OCI-LY3 (cell line): ENCODE measurements at regions not wholly inside any gene's neighbourhood (a gene's known extent, or its start where the extent isn't known, plus 50 kb on each side); places are given as distances from the start of the nearest gene placed in this dataset.

Experiments
- H2AFZ ChIP-seq: fragments of 200-600, 300-600 bp; shearing (Covaris generic); 2 replicates; pipeline ENCODE4 v1.6.0; 2014; ENCODE audit warnings: antibody characterized with exemption, low read depth, low read length
- H3K27ac ChIP-seq: fragments of 200-600, 300-600 bp; sonication (generic); 2 replicates; pipeline ENCODE4 v1.5.1; 2014; ENCODE audit warnings: mild to moderate bottlenecking, low read length, moderate library complexity, mixed read lengths
- H3K27me3 ChIP-seq: fragments of 200-600, 300-600 bp; sonication (generic); 2 replicates; pipeline ENCODE4 v1.6.1; 2014; ENCODE audit warnings: low read depth, low read length, mixed read lengths
- H3K36me3 ChIP-seq: fragments of 200-600, 300-600 bp; sonication (generic); replicated peaks from 2 replicates; pipeline ENCODE3; 2014; ENCODE audit warnings: low read depth, low read length, mixed read lengths
- H3K4me1 ChIP-seq: fragments of 300-600, 200-600 bp; sonication (generic); 2 replicates; pipeline ENCODE4 v1.6.1; 2014; ENCODE audit warnings: low read length, mixed read lengths
- H3K4me2 ChIP-seq: fragments of 200-600, 300-600 bp; sonication (generic); 2 replicates; pipeline ENCODE4 v1.6.1; 2014; ENCODE audit warnings: low read length, mixed read lengths
- H3K4me3 ChIP-seq: fragments of 300-600, 200-600 bp; sonication (generic); 2 replicates; pipeline ENCODE4 v1.5.1; 2014; ENCODE audit warnings: antibody characterized with exemption, mild to moderate bottlenecking, low read length, moderate library complexity
- H3K79me2 ChIP-seq: fragments of 300-600, 200-600 bp; shearing (Covaris generic); 2 replicates; pipeline ENCODE4 v1.6.1; 2014; ENCODE audit warnings: mild to moderate bottlenecking, low read length, mixed read lengths
- H3K9ac ChIP-seq: fragments of 300-600, 200-600 bp; shearing (Covaris generic); 2 replicates; pipeline ENCODE4 v1.6.0; 2014; ENCODE audit warnings: mild to moderate bottlenecking, low read length, moderate library complexity
- H3K9me3 ChIP-seq: fragments of 200-600, 300-600 bp; shearing (Covaris generic); 2 replicates; pipeline ENCODE4 v1.6.1; 2014; ENCODE audit warnings: low read length, mixed read lengths; ENCODE audit not compliant: insufficient read depth
- H4K20me1 ChIP-seq: fragments of 200-600, 300-600 bp; sonication (generic); 2 replicates; pipeline ENCODE4 v1.6.1; 2016; ENCODE audit warnings: low read length, mixed read lengths; ENCODE audit not compliant: insufficient read depth
- EZH2phosphoT487 ChIP-seq: fragments of 200-600 bp; shearing (Covaris generic); IDR thresholded peaks from 2 replicates; pipeline ENCODE4 v1.6.1; 2018; ENCODE audit warnings: antibody characterized with exemption, mixed run types, low read depth
- TF ChIP-seq, protein P1 (sequence below): fragments of 200-600, 300-600 bp; sonication (generic); IDR thresholded peaks from 2 replicates; pipeline ENCODE4 v1.5.1; 2014; ENCODE audit warnings: antibody characterized with exemption, low read length, low read depth

DNA sequence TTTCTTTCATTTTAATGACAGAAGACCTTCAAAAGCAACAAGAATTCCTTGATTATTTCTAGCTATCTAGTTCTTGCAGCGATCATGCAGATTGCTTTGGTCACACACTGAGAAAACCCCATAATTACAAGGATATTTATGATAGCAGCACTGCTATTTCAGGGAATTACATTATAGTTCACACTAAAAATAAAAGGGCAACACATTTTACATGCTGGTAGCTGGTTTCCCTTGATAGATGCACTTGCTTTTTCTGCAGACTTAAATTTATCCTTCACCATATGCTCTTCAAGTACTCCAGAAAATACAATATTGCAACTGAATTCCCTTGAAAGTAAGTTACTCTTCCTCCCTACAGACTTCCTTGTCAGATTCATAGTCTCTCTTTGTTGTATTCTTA is 751.1 kb downstream of the CCDC85A start:
- no peak overlapping the region for H3K4me2 ChIP-seq
- no peaks in the 10 kb centered on the region for H3K36me3 ChIP-seq
- no peak overlapping the region for H3K9ac ChIP-seq
- H4K20me1 ChIP-seq = no peaks in the 10 kb centered on the region
- H3K27me3 ChIP-seq = no peaks in the 10 kb centered on the region
- H3K79me2 ChIP-seq = no peaks in the 10 kb centered on the region
- TF ChIP-seq EZH2phosphoT487 = no peak
- TF ChIP-seq, protein P1, sequence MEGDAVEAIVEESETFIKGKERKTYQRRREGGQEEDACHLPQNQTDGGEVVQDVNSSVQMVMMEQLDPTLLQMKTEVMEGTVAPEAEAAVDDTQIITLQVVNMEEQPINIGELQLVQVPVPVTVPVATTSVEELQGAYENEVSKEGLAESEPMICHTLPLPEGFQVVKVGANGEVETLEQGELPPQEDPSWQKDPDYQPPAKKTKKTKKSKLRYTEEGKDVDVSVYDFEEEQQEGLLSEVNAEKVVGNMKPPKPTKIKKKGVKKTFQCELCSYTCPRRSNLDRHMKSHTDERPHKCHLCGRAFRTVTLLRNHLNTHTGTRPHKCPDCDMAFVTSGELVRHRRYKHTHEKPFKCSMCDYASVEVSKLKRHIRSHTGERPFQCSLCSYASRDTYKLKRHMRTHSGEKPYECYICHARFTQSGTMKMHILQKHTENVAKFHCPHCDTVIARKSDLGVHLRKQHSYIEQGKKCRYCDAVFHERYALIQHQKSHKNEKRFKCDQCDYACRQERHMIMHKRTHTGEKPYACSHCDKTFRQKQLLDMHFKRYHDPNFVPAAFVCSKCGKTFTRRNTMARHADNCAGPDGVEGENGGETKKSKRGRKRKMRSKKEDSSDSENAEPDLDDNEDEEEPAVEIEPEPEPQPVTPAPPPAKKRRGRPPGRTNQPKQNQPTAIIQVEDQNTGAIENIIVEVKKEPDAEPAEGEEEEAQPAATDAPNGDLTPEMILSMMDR = no peak
- no peaks in the 10 kb centered on the region for H3K4me1 ChIP-seq
- no peaks in the 10 kb centered on the region for H3K9me3 ChIP-seq
- H3K27ac ChIP-seq = no peak overlapping the region
- H2AFZ ChIP-seq = no peak overlapping the region
- no peak overlapping the region for H3K4me3 ChIP-seq

DNA sequence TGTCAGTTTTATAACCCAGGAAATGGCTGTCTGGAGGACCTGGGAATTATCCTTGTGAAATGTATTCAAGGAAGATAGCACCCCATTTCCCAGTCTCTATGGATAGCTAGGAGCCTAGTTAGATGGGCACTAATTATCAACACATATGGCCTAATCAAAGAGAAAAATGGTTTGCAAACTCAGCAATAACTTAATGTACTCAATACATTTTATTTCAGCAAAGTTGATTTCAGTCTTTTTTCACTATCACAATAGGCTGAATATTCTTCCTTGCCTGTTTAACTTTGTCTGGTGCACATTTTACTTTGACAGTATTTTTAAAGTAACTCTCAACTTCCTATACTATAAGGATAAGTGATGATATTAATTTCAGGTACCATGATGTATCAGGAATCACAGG is 756.3 kb downstream of the CCDC85A start:
- Histone ChIP-seq H3K4me1 (no peaks in the 10 kb centered on the region), H2AFZ (no peak overlapping the region), H3K27me3 (no peaks in the 10 kb centered on the region), H3K9me3 (no peaks in the 10 kb centered on the region), H3K9ac (no peak overlapping the region), H3K36me3 (no peaks in the 10 kb centered on the region), H3K27ac (no peak overlapping the region), H3K4me3 (no peak overlapping the region), H4K20me1 (no peaks in the 10 kb centered on the region), H3K4me2 (no peak overlapping the region), H3K79me2 (no peaks in the 10 kb centered on the region)
- TF ChIP-seq, protein P1 = no peak
- no peak for TF ChIP-seq EZH2phosphoT487

DNA sequence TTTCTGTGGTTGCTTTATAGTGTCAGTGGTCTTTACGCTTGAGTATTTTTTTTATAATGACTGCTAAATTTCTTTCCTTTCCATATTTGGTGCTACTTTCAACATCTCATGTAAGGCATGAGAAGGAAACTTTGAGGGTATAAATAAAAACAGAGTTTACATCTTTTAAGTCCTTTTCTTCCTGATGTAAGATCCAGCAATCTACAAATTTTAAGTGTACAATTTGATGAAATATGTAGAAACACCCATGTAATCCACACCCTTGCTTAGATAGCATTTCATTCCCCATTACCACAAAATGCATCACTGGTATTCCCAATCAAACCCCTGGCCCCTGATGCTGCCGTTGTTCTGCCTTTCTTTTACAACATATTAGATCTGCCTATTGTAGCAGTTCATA is 769.1 kb downstream of the CCDC85A start:
- peaks cover 8% of the 10 kb centered on the region for H3K36me3 ChIP-seq
- H2AFZ ChIP-seq = no peak overlapping the region
- no peaks in the 10 kb centered on the region for H3K79me2 ChIP-seq
- no peak overlapping the region for H3K27ac ChIP-seq
- no peaks in the 10 kb centered on the region for H3K4me1 ChIP-seq
- H3K4me3 ChIP-seq = no peak overlapping the region
- no peak for TF ChIP-seq EZH2phosphoT487
- TF ChIP-seq, protein P1 = no peak
- H3K4me2 ChIP-seq = no peak overlapping the region
- no peak overlapping the region for H3K9ac ChIP-seq
- no peaks in the 10 kb centered on the region for H4K20me1 ChIP-seq
- no peaks in the 10 kb centered on the region for H3K27me3 ChIP-seq
- 0 out of 2 replicates have a peak, but pooled peaks cover 5% of the 10 kb centered on the region for H3K9me3 ChIP-seq

DNA sequence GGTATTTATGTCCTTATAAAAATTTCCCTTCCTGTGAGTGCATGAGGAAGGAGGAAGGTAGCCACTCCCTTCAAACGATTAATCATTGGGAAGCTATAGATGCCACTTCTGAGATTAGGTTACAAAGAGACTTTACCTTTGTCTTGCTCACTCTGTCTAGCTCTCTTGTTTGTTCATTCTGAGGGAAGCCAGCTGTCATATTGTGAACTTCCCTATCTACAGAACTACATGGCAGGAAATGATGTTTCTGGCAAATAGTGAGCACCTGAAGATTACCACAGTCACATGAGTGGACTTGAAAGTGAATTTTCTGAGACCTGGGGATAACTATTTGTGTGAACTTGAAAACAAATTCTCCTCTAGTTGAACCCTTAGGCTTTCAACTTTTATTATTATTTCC is 776.8 kb downstream of the CCDC85A start:
- H3K27ac ChIP-seq = no peak overlapping the region
- H3K36me3 ChIP-seq = no peaks in the 10 kb centered on the region
- H3K9me3 ChIP-seq = no peaks in the 10 kb centered on the region; the same call in 1 of the 2 replicates
- H4K20me1 ChIP-seq = no peaks in the 10 kb centered on the region
- H2AFZ ChIP-seq = no peak overlapping the region
- no peak for TF ChIP-seq EZH2phosphoT487
- TF ChIP-seq, protein P1 = no peak
- H3K27me3 ChIP-seq = no peaks in the 10 kb centered on the region
- no peak overlapping the region for H3K4me3 ChIP-seq
- no peaks in the 10 kb centered on the region for H3K4me1 ChIP-seq
- no peak overlapping the region for H3K9ac ChIP-seq
- no peak overlapping the region for H3K4me2 ChIP-seq
- no peaks in the 10 kb centered on the region for H3K79me2 ChIP-seq
